Nephron (organoid): ENCODE measurements at regions not wholly inside any gene's neighbourhood (a gene's known extent, or its start where the extent isn't known, plus 50 kb on each side); places are given as distances from the start of the nearest gene placed in this dataset.

Experiments used
- H3K27ac Mint-ChIP-seq, 3 experiments: 2 replicates each; pipeline ENCODE4 v1.8.0; 2020; ENCODE audit warnings: mixed read lengths in 3 of 3, mild to moderate bottlenecking in 2 of 3, moderate library complexity in 1 of 3
- H3K27me3 Mint-ChIP-seq: 2 replicates; pipeline ENCODE4 v1.8.0; 2021; ENCODE audit warnings: low read depth, mild to moderate bottlenecking, moderate library complexity, mixed read lengths
- H3K36me3 Mint-ChIP-seq: 2 replicates; pipeline ENCODE4 v1.8.0; 2020; ENCODE audit warnings: low read depth, mixed read lengths
- H3K4me1 Mint-ChIP-seq: 2 replicates; pipeline ENCODE4 v1.8.0; 2020; ENCODE audit warnings: mixed read lengths
- H3K4me3 Mint-ChIP-seq, 3 experiments: 2 replicates each; pipeline ENCODE4 v1.8.0; 2020; ENCODE audit warnings: mild to moderate bottlenecking in 3 of 3, mixed read lengths in 3 of 3, moderate library complexity in 2 of 3
- H3K9me3 Mint-ChIP-seq: 2 replicates; pipeline ENCODE4 v1.8.0; 2020; ENCODE audit warnings: mixed read lengths
- CTCF ChIP-seq, 3 experiments: fragments of 200-600 bp; sonication (generic); IDR thresholded peaks; one replicate each; pipeline ENCODE4 v1.5.0; 2021; ENCODE audit warnings: antibody characterized with exemption in 3 of 3; ENCODE audit not compliant: unreplicated experiment in 3 of 3

- no peak overlapping the region for H3K27ac Mint-ChIP-seq
- peaks cover 16% of the 10 kb centered on the region for H3K27me3 Mint-ChIP-seq
- no peaks in the 10 kb centered on the region for H3K36me3 Mint-ChIP-seq
- H3K9me3 Mint-ChIP-seq: peaks cover 3% of the 10 kb centered on the region
- H3K4me3 Mint-ChIP-seq: no peak overlapping the region
- TF ChIP-seq CTCF (IDR thresholded peaks at IDR 0.05; ENCODE audit: unreplicated experiment in 3 of 3): no peak
- no peaks in the 10 kb centered on the region for H3K4me1 Mint-ChIP-seq
Measured at GRCh38 chr14:94925416-94926173, 155.7 kb upstream of the GSC start.

- no peak overlapping the region for H3K4me3 Mint-ChIP-seq
Measured at GRCh38 chr14:94924189-94924588, 154.3 kb upstream of the GSC start.

GRCh38 chr14:94923786-94924185 is 153.9 kb upstream of the GSC start:
- Mint-ChIP-seq H3K27me3 (peaks cover 19% of the 10 kb centered on the region), H3K9me3 (peaks cover 3% of the 10 kb centered on the region), H3K36me3 (no peaks in the 10 kb centered on the region), H3K4me3 (no peak overlapping the region), H3K27ac (no peak overlapping the region), H3K4me1 (no peaks in the 10 kb centered on the region)
- TF ChIP-seq CTCF (IDR thresholded peaks at IDR 0.05; ENCODE audit: unreplicated experiment in 3 of 3): no peak

More at GRCh38 chr14:94924189-94924588, 154.3 kb upstream of the GSC start:
- Mint-ChIP-seq H3K4me1 (no peaks in the 10 kb centered on the region), H3K27me3 (peaks cover 16% of the 10 kb centered on the region), H3K9me3 (peaks cover 3% of the 10 kb centered on the region), H3K36me3 (no peaks in the 10 kb centered on the region), H3K27ac (no peak overlapping the region)
- TF ChIP-seq CTCF (IDR thresholded peaks at IDR 0.05; ENCODE audit: unreplicated experiment in 3 of 3): no peak

- Mint-ChIP-seq H3K4me1 (no peaks in the 10 kb centered on the region), H3K27me3 (peaks cover 19% of the 10 kb centered on the region), H3K9me3 (peaks cover 3% of the 10 kb centered on the region), H3K27ac (no peak overlapping the region), H3K36me3 (no peaks in the 10 kb centered on the region), H3K4me3 (no peak overlapping the region)
- TF ChIP-seq CTCF (IDR thresholded peaks at IDR 0.05; ENCODE audit: unreplicated experiment in 3 of 3): no peak
Measured at GRCh38 chr14:94922595-94923239, 152.8 kb upstream of the GSC start.

GRCh38 chr14:94921882-94922585 is 152.1 kb upstream of the GSC start:
- TF ChIP-seq CTCF (IDR thresholded peaks at IDR 0.05; ENCODE audit: unreplicated experiment in 3 of 3): no peak
- H3K4me3 Mint-ChIP-seq: no peak overlapping the region
- H3K4me1 Mint-ChIP-seq: no peaks in the 10 kb centered on the region
- no peaks in the 10 kb centered on the region for H3K36me3 Mint-ChIP-seq
- no peak overlapping the region for H3K27ac Mint-ChIP-seq
- H3K9me3 Mint-ChIP-seq: peaks cover 3% of the 10 kb centered on the region
- peaks cover 19% of the 10 kb centered on the region for H3K27me3 Mint-ChIP-seq
